ENCODE measurements at regions not wholly inside any gene's neighbourhood (a gene's known extent, or its start where the extent isn't known, plus 50 kb on each side); places are given as distances from the start of the nearest gene placed in this dataset.

DNA sequence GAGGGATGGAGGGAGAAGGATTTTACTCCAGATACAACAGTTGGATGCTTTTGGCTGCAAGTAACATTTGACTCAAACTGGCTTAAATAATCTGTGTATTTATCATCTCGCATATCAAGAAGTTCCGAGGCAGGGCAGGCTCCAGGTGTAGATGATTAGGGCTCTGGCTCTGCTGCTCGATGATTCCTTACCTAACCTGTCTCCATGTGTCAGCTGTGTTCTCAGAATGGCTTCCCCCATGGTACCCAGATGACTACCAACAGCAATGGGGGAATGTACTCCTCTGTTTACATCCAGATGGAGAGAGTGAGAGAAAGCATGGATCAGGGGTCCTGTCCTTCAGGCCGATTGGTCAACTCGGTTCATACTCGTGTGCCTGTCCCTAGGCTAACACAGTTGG is 90.4 kb upstream of the AKT3 start:
- TF ChIP-seq RNF2 (IDR thresholded peaks at IDR 0.05; ENCODE audit: borderline replicate concordance, low read depth, low read length, missing control alignments, poor library complexity, severe bottlenecking) (no peak), EP300 (IDR thresholded peaks at IDR 0.05; ENCODE audit: borderline replicate concordance in 1 of 2, low read depth in 2 of 2, low read length in 2 of 2) (no peak), EGR1 (IDR thresholded peaks at IDR 0.05; ENCODE audit: borderline replicate concordance, low read depth, low read length) (no peak), YY1 (IDR thresholded peaks at IDR 0.05; ENCODE audit: low read depth, low read length) (no peak), SUZ12 (IDR thresholded peaks at IDR 0.05; ENCODE audit: low read length) (no peak), SIX5 (IDR thresholded peaks at IDR 0.05; ENCODE audit: low read depth, low read length) (no peak), POLR2AphosphoS5 (IDR thresholded peaks at IDR 0.05; ENCODE audit: low read depth, low read length) (no peak), EZH2 (IDR thresholded peaks at IDR 0.05; ENCODE audit: low read depth, low read length, severe bottlenecking) (no peak), POLR2A (IDR thresholded peaks at IDR 0.05; ENCODE audit: control extremely low read depth in 1 of 2, low read depth in 2 of 2, low read length in 2 of 2) (no peak)
- TF ChIP-seq, protein P1, sequence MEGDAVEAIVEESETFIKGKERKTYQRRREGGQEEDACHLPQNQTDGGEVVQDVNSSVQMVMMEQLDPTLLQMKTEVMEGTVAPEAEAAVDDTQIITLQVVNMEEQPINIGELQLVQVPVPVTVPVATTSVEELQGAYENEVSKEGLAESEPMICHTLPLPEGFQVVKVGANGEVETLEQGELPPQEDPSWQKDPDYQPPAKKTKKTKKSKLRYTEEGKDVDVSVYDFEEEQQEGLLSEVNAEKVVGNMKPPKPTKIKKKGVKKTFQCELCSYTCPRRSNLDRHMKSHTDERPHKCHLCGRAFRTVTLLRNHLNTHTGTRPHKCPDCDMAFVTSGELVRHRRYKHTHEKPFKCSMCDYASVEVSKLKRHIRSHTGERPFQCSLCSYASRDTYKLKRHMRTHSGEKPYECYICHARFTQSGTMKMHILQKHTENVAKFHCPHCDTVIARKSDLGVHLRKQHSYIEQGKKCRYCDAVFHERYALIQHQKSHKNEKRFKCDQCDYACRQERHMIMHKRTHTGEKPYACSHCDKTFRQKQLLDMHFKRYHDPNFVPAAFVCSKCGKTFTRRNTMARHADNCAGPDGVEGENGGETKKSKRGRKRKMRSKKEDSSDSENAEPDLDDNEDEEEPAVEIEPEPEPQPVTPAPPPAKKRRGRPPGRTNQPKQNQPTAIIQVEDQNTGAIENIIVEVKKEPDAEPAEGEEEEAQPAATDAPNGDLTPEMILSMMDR (IDR thresholded peaks at IDR 0.05; ENCODE audit: control extremely low read depth in 1 of 3, insufficient read depth in 1 of 3, low read depth in 1 of 3, low read length in 3 of 3), result no peak

Data from H1 (cell line).